ENCODE measurements at regions not wholly inside any gene's neighbourhood (a gene's known extent, or its start where the extent isn't known, plus 50 kb on each side); places are given as distances from the start of the nearest gene placed in this dataset.

DNA sequence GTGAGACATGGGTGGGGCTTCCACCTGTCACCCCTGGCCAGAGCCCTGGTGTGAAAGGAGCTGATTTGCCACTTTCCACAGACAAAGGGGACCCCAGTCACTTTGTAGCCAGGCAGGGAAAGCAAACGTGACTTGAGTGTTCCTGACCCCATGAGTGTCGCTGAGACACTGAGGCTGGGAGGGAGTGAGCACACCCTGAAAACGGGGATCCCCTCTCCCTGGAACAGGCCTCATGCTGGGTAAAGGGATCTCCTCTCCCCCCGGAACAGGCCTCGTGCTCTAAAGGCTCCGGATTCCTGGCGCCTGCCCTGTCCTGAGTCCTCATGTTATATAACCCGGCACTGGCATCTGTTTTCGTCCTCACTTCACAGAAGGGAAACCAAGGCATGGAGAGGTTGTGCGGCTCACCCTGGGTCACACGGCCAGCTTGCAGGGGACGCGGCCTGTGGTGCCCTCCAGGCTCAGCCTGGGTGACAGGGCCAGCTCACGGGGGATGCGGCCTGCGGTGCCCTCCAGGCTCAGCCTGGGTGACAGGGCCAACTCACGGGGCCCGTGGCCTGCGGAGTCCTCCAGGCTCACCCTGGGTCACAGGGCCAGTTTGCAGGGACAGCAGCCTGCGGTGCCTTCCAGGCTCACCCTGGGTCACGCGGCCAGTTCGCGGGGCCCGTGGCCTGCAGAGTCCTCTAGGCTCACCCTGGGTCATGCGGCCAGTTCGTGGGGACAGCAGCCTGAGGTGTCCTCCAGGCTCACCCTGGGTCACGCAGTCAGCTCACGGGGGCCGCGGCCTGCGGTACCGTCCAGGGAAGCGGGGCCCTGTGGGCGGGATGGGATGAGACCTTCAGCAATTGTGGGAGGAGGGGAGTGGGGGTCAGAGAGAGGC is 104.7 kb downstream of the PDGFA start:
- H3K27ac ChIP-seq (ENCODE audit: low read depth in 1 of 2, low read length in 2 of 2): no peak overlapping the region
- TF ChIP-seq, protein P1, sequence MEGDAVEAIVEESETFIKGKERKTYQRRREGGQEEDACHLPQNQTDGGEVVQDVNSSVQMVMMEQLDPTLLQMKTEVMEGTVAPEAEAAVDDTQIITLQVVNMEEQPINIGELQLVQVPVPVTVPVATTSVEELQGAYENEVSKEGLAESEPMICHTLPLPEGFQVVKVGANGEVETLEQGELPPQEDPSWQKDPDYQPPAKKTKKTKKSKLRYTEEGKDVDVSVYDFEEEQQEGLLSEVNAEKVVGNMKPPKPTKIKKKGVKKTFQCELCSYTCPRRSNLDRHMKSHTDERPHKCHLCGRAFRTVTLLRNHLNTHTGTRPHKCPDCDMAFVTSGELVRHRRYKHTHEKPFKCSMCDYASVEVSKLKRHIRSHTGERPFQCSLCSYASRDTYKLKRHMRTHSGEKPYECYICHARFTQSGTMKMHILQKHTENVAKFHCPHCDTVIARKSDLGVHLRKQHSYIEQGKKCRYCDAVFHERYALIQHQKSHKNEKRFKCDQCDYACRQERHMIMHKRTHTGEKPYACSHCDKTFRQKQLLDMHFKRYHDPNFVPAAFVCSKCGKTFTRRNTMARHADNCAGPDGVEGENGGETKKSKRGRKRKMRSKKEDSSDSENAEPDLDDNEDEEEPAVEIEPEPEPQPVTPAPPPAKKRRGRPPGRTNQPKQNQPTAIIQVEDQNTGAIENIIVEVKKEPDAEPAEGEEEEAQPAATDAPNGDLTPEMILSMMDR (IDR thresholded peaks at IDR 0.05): no peak

GRCh38 chr7:415646-416525 is 103.8 kb downstream of the PDGFA start:
- WGBS (ENCODE audit: insufficient coverage): 92% methylated on average over 30 of the region's 35 CpGs
- no peak for DNase-seq
- Histone ChIP-seq H3K36me3 (replicated peaks in 1 of 2; ENCODE audit: control insufficient read depth in 1 of 2, insufficient read depth in 2 of 2, low read length in 2 of 2) (no peaks in the 10 kb centered on the region), H3K27me3 (ENCODE audit: control insufficient read depth in 2 of 2, insufficient read depth in 2 of 2, low read length in 2 of 2) (no peaks in the 10 kb centered on the region), H3K9me3 (replicated peaks in 1 of 2; ENCODE audit: control insufficient read depth in 1 of 2, insufficient read depth in 1 of 2, low read length in 2 of 2) (peaks cover 16 to 32% of the 10 kb centered on the region in 2 donors), H2AFZ (ENCODE audit: insufficient read depth, low read depth, low read length, poor library complexity, severe bottlenecking) (no peak overlapping the region), H3K79me2 (ENCODE audit: insufficient read depth, low read length) (no peaks in the 10 kb centered on the region), H3K9ac (ENCODE audit: insufficient read depth, low read length, poor library complexity, severe bottlenecking) (no peak overlapping the region), H3K4me1 (ENCODE audit: control insufficient read depth in 1 of 2, insufficient read depth in 2 of 2, low read length in 2 of 2) (no peaks in the 10 kb centered on the region), H3K4me2 (replicated peaks; ENCODE audit: extremely low read depth, low read length, poor library complexity, severe bottlenecking) (no peak overlapping the region), H3K4me3 (replicated peaks in 1 of 3; ENCODE audit: low read depth in 2 of 3, low read length in 3 of 3) (no peak overlapping the region), H4K20me1 (ENCODE audit: insufficient read depth, low read length) (no peaks in the 10 kb centered on the region), H3K27ac (ENCODE audit: low read depth in 1 of 2, low read length in 2 of 2) (no peak overlapping the region)
- H3K9me3 Mint-ChIP-seq: peaks cover 13 to 38% (median 15%) of the 10 kb centered on the region in 7 donors
- no peaks in the 10 kb centered on the region for H3K4me1 Mint-ChIP-seq
- H3K27ac Mint-ChIP-seq: no peak overlapping the region
- H3K4me3 Mint-ChIP-seq: no peak overlapping the region
- TF ChIP-seq, protein P1 (IDR thresholded peaks at IDR 0.05): no peak
- H3K27me3 Mint-ChIP-seq (ENCODE audit: low read depth in 3 of 3): peaks cover 0 to 3% (median 2%) of the 10 kb centered on the region in 3 donors
- no peaks in the 10 kb centered on the region for H3K36me3 Mint-ChIP-seq
- intact Hi-C loops (cut with micrococcal nuclease): no loop called here

More for the DNA sequence above, 104.7 kb downstream of the PDGFA start:
- Mint-ChIP-seq H3K36me3 (no peaks in the 10 kb centered on the region), H3K9me3 (peaks cover 13 to 35% (median 15%) of the 10 kb centered on the region in 7 donors), H3K4me3 (no peak overlapping the region), H3K4me1 (no peaks in the 10 kb centered on the region), H3K27me3 (ENCODE audit: low read depth in 3 of 3) (peaks cover 0 to 3% (median 2%) of the 10 kb centered on the region in 3 donors), H3K27ac (no peak overlapping the region)
- H3K4me3 ChIP-seq (replicated peaks in 1 of 3; ENCODE audit: low read depth in 2 of 3, low read length in 3 of 3): no peak overlapping the region
- intact Hi-C loops (cut with micrococcal nuclease): no loop called here
- no peak overlapping the region for H3K9ac ChIP-seq (ENCODE audit: insufficient read depth, low read length, poor library complexity, severe bottlenecking)
- no peak for DNase-seq
- H3K79me2 ChIP-seq (ENCODE audit: insufficient read depth, low read length): no peaks in the 10 kb centered on the region
- no peak overlapping the region for H3K4me2 ChIP-seq (replicated peaks; ENCODE audit: extremely low read depth, low read length, poor library complexity, severe bottlenecking)
- no peaks in the 10 kb centered on the region for H4K20me1 ChIP-seq (ENCODE audit: insufficient read depth, low read length)
- H3K27me3 ChIP-seq (ENCODE audit: control insufficient read depth in 2 of 2, insufficient read depth in 2 of 2, low read length in 2 of 2): no peaks in the 10 kb centered on the region
- WGBS (ENCODE audit: insufficient coverage): 98% methylated on average over 21 of the region's 35 CpGs
- H2AFZ ChIP-seq (ENCODE audit: insufficient read depth, low read depth, low read length, poor library complexity, severe bottlenecking): no peak overlapping the region
- no peaks in the 10 kb centered on the region for H3K4me1 ChIP-seq (ENCODE audit: control insufficient read depth in 1 of 2, insufficient read depth in 2 of 2, low read length in 2 of 2)
- H3K36me3 ChIP-seq (replicated peaks in 1 of 2; ENCODE audit: control insufficient read depth in 1 of 2, insufficient read depth in 2 of 2, low read length in 2 of 2): no peaks in the 10 kb centered on the region
- peaks cover 16 to 32% of the 10 kb centered on the region in 2 donors for H3K9me3 ChIP-seq (replicated peaks in 1 of 2; ENCODE audit: control insufficient read depth in 1 of 2, insufficient read depth in 1 of 2, low read length in 2 of 2)

Data from CD14-positive monocyte (primary cell).